Aorta (tissue), 5 donors: ENCODE measurements at regions not wholly inside any gene's neighbourhood (a gene's known extent, or its start where the extent isn't known, plus 50 kb on each side); places are given as distances from the start of the nearest gene placed in this dataset.

Experiments used
- ATAC-seq: fragments of 200-7000 bp; cut with Tn5 transposase; one replicate; pipeline ENCODE4 v1.9.1; 2022; ENCODE audit warnings: moderate library complexity; ENCODE audit not compliant: low FRiP score
- DNase-seq, 2 donors: peaks; one replicate each; pipeline ENCODE4 v3.0.0-alpha.2; 2020
- H3K27ac ChIP-seq, 2 donors: one replicate each; pipeline ENCODE4 v1.5.1; 2013; ENCODE audit warnings: low read length in 2 of 2, mild to moderate bottlenecking in 2 of 2, moderate library complexity in 2 of 2, control low read depth in 1 of 2, inconsistent platforms in 1 of 2, low read depth in 1 of 2
- H3K27me3 ChIP-seq, 2 donors: one replicate each; pipeline ENCODE4 v1.6.1; 2013; ENCODE audit warnings: control low read depth in 1 of 2, low read length in 1 of 2, mild to moderate bottlenecking in 1 of 2, moderate library complexity in 1 of 2; ENCODE audit not compliant: insufficient read depth in 2 of 2, control insufficient read depth in 1 of 2
- H3K36me3 ChIP-seq, 2 donors: one replicate each; pipeline ENCODE4 v1.6.1; 2013; ENCODE audit warnings: control low read depth in 1 of 2, low read length in 1 of 2, mild to moderate bottlenecking in 1 of 2; ENCODE audit not compliant: insufficient read depth in 2 of 2, control insufficient read depth in 1 of 2
- H3K4me1 ChIP-seq, 2 donors: one replicate each; pipeline ENCODE4 v1.6.1; 2013; ENCODE audit warnings: low read length in 2 of 2, control low read depth in 1 of 2, mild to moderate bottlenecking in 1 of 2, moderate library complexity in 1 of 2; ENCODE audit not compliant: insufficient read depth in 2 of 2, control insufficient read depth in 1 of 2
- H3K4me3 ChIP-seq, 2 donors: one replicate each; pipeline ENCODE4 v1.5.1; 2013; ENCODE audit warnings: low read length in 2 of 2, control low read depth in 1 of 2, mild to moderate bottlenecking in 1 of 2
- H3K9me3 ChIP-seq: one replicate; pipeline ENCODE4 v1.6.1; 2013; ENCODE audit warnings: mild to moderate bottlenecking, low read length; ENCODE audit not compliant: control insufficient read depth
- WGBS, 2 donors: extraction: QIAGEN DNeasy Blood & Tissue Kit; methylation state at CpG; one replicate each; pipeline ENCODE4 v1.1.7; 2013; 5-methylcytosine and 5-hydroxymethylcytosine counted together
- intact Hi-C, 2 donors: fragments of 100-400 bp; cut with DNase I; formaldehyde crosslinking; loops; one replicate each; pipeline versions ENCODE4 v1.14.2 to v1.15.0; 2022
- donor health status: healthy with polysubstance abuse.
- donor health status: Bipolar disorder and iron deficiency.
- donor health status: DM: no; HTN: no; CAD: no.
- donor health status: DM: no; HTN: no; CAD: no.
- donor health status: DM: yes; HTN: yes; CAD: no.

GRCh38 chr9:7284517-7284916 lies 515.1 kb downstream of the DMAC1 start:
- H3K4me3 ChIP-seq: no peak overlapping the region
- H3K9me3 ChIP-seq: no peaks in the 10 kb centered on the region
- ATAC-seq: no peak
- no peak overlapping the region for H3K27ac ChIP-seq
- H3K36me3 ChIP-seq: no peaks in the 10 kb centered on the region
- 35 to 69% methylated on average over 2 of the region's 2 CpGs for WGBS, 2 donors
- H3K27me3 ChIP-seq: no peaks in the 10 kb centered on the region
- intact Hi-C loops: no loop called here
- no peaks in the 10 kb centered on the region for H3K4me1 ChIP-seq
- no peak for DNase-seq

- ATAC-seq: no peak
- 92 to 93% methylated on average over 1 of the region's 1 CpG for WGBS, 2 donors
- no peak overlapping the region for H3K27ac ChIP-seq
- H3K4me3 ChIP-seq: no peak overlapping the region
- H3K9me3 ChIP-seq: no peaks in the 10 kb centered on the region
- no peak for DNase-seq
- intact Hi-C loops: no loop called here
- H3K36me3 ChIP-seq: no peaks in the 10 kb centered on the region
- H3K27me3 ChIP-seq: no peaks in the 10 kb centered on the region
- H3K4me1 ChIP-seq: no peaks in the 10 kb centered on the region
Observed at GRCh38 chr9:7284117-7284516, 515.5 kb downstream of the DMAC1 start.

GRCh38 chr9:7273575-7273974 lies 515.8 kb downstream of the KDM4C start:
- no peak overlapping the region for H3K4me3 ChIP-seq
- intact Hi-C loops: no loop called here
- no peaks in the 10 kb centered on the region for H3K4me1 ChIP-seq
- H3K9me3 ChIP-seq: peaks cover 1% of the 10 kb centered on the region
- no peak overlapping the region for H3K27ac ChIP-seq
- 51 to 53% methylated on average over 5 of the region's 5 CpGs for WGBS, 2 donors
- no peak for ATAC-seq
- no peak for DNase-seq
- H3K27me3 ChIP-seq: no peaks in the 10 kb centered on the region
- H3K36me3 ChIP-seq: no peaks in the 10 kb centered on the region

- intact Hi-C loops: loop anchor here in 1 of 2 donors (5.0 kb wide), 1 partner anchor 270 kb away; no protein-coding TSS in a partner anchor
- Histone ChIP-seq H3K4me1 (no peaks in the 10 kb centered on the region), H3K27ac (no peak overlapping the region), H3K9me3 (no peaks in the 10 kb centered on the region), H3K4me3 (no peak overlapping the region), H3K27me3 (no peaks in the 10 kb centered on the region), H3K36me3 (no peaks in the 10 kb centered on the region)
- 80 to 84% methylated on average over 14 of the region's 14 CpGs for WGBS, 2 donors
- DNase-seq (no peak), ATAC-seq (no peak)
Observed at GRCh38 chr9:7266911-7267595, 509.3 kb downstream of the KDM4C start.

- Histone ChIP-seq H3K4me3 (no peak overlapping the region), H3K4me1 (no peaks in the 10 kb centered on the region), H3K36me3 (no peaks in the 10 kb centered on the region), H3K27ac (no peak overlapping the region), H3K27me3 (no peaks in the 10 kb centered on the region), H3K9me3 (no peaks in the 10 kb centered on the region)
- intact Hi-C loops: loop anchor here in 1 of 2 donors (5.0 kb wide), 1 partner anchor 272 kb away; no protein-coding TSS in a partner anchor
- no peak for DNase-seq
- no peak for ATAC-seq
Observed at GRCh38 chr9:7265181-7265580, 507.4 kb downstream of the KDM4C start.

- Histone ChIP-seq H3K36me3 (no peaks in the 10 kb centered on the region), H3K27ac (no peak overlapping the region), H3K27me3 (no peaks in the 10 kb centered on the region), H3K4me1 (no peaks in the 10 kb centered on the region), H3K4me3 (no peak overlapping the region), H3K9me3 (no peaks in the 10 kb centered on the region)
- no peak for DNase-seq
- WGBS, 2 donors: 76 to 77% methylated on average over 6 of the region's 6 CpGs
- intact Hi-C loops: no loop called here
- no peak for ATAC-seq
Observed at GRCh38 chr9:7259544-7260241, 501.9 kb downstream of the KDM4C start.

- Histone ChIP-seq H3K9me3 (no peaks in the 10 kb centered on the region), H3K27me3 (no peaks in the 10 kb centered on the region), H3K27ac (no peak overlapping the region), H3K4me1 (no peaks in the 10 kb centered on the region), H3K4me3 (no peak overlapping the region), H3K36me3 (no peaks in the 10 kb centered on the region)
- no peak for DNase-seq
- 54 to 58% methylated on average over 3 of the region's 3 CpGs for WGBS, 2 donors
- ATAC-seq: no peak
- intact Hi-C loops: no loop called here
Observed at GRCh38 chr9:7258688-7259396, 501.1 kb downstream of the KDM4C start.

GRCh38 chr9:7246917-7247522 lies 489.2 kb downstream of the KDM4C start:
- Histone ChIP-seq H3K27me3 (no peaks in the 10 kb centered on the region), H3K4me1 (no peaks in the 10 kb centered on the region), H3K9me3 (peaks cover 1% of the 10 kb centered on the region), H3K36me3 (no peaks in the 10 kb centered on the region), H3K27ac (no peak overlapping the region), H3K4me3 (no peak overlapping the region)
- ATAC-seq (no peak), DNase-seq (no peak)
- intact Hi-C loops: no loop called here
- 86 to 87% methylated on average over 3 of the region's 3 CpGs for WGBS, 2 donors
